T-cell (primary cell): ENCODE measurements at regions not wholly inside any gene's neighbourhood (a gene's known extent, or its start where the extent isn't known, plus 50 kb on each side); places are given as distances from the start of the nearest gene placed in this dataset.

Source experiments
- ATAC-seq, 4 experiments: fragments of 200-7000 bp in 3 of 4; fragments of 150-1000 bp in 1 of 4; cut with Tn5 transposase; replicated peaks in 1 of 4; 1 replicate in 3 of 4; 2 replicates in 1 of 4; pipeline ENCODE4 v1.10.0; 2021; ENCODE audit warnings: moderate library complexity in 3 of 4, mild to moderate bottlenecking in 2 of 4, moderate number of reproducible peaks in 1 of 4
- CTCF ChIA-PET, 2 donors: fragments of 300-600 bp; sonication (Branson Sonifier 250); formaldehyde crosslinking; loops; one replicate each; lab custom pipeline; 2022; ENCODE audit warnings: antibody characterized with exemption in 2 of 2; lab: Charles Lee
- POLR2A ChIA-PET, 2 donors: fragments of 300-600 bp; sonication (Branson Sonifier 250); formaldehyde crosslinking; loops; one replicate each; lab custom pipeline; 2022; ENCODE audit warnings: antibody characterized with exemption in 2 of 2; lab: Charles Lee
- DNase-seq, 35 experiments: peaks; one replicate each; pipeline versions ENCODE4 v3.0.0 to v3.0.0-alpha.2; 2013 to 2023
- H3K27ac ChIP-seq: one replicate; pipeline ENCODE4 v1.5.1; 2013; ENCODE audit warnings: low read length
- H3K27me3 ChIP-seq, 2 experiments: replicated peaks in 1 of 2; 1 replicate in 1 of 2; 2 replicates in 1 of 2; pipeline versions ENCODE4 v1.6.1 to v1.7.0; 2013; ENCODE audit warnings: low read length in 1 of 2, mixed read lengths in 1 of 2; ENCODE audit not compliant: control insufficient read depth in 2 of 2, insufficient read depth in 2 of 2; ENCODE audit errors: extremely low read depth in 1 of 2
- H3K36me3 ChIP-seq, 2 donors: 1 replicate in 1 of 2; 2 replicates in 1 of 2; pipeline versions ENCODE4 v1.6.1 to v1.7.0; 2013; ENCODE audit warnings: low read length in 1 of 2; ENCODE audit not compliant: control insufficient read depth in 2 of 2, insufficient read depth in 1 of 2; ENCODE audit errors: extremely low read depth in 1 of 2
- H3K4me1 ChIP-seq, 2 experiments: 1 replicate in 1 of 2; 2 replicates in 1 of 2; pipeline versions ENCODE4 v1.6.1 to v1.7.0; 2013; ENCODE audit warnings: low read length in 2 of 2, mixed read lengths in 1 of 2; ENCODE audit not compliant: insufficient read depth in 2 of 2, control insufficient read depth in 1 of 2; ENCODE audit errors: extremely low read depth in 1 of 2
- H3K4me3 ChIP-seq, 2 donors: 1 replicate in 1 of 2; 2 replicates in 1 of 2; pipeline versions ENCODE4 v1.5.1 to v1.7.0; 2013; ENCODE audit warnings: mild to moderate bottlenecking in 2 of 2, low read length in 1 of 2, moderate library complexity in 1 of 2; ENCODE audit not compliant: control insufficient read depth in 1 of 2; ENCODE audit errors: extremely low read depth in 1 of 2
- H3K9me3 ChIP-seq: 2 replicates; pipeline ENCODE4 v1.7.0; 2013
- H3K27ac Mint-ChIP-seq, 2 donors: one replicate each; pipeline ENCODE4 v1.8.0; 2020 to 2021; ENCODE audit warnings: mild to moderate bottlenecking in 2 of 2, mixed read lengths in 2 of 2
- H3K27me3 Mint-ChIP-seq, 2 donors: one replicate each; pipeline ENCODE4 v1.8.0; 2021 to 2022; ENCODE audit warnings: mixed read lengths in 2 of 2
- H3K36me3 Mint-ChIP-seq: one replicate; pipeline ENCODE4 v1.8.0; 2021; ENCODE audit warnings: mixed read lengths
- H3K4me1 Mint-ChIP-seq, 3 donors: one replicate each; pipeline ENCODE4 v1.8.0; 2020 to 2022; ENCODE audit warnings: mixed read lengths in 3 of 3, mild to moderate bottlenecking in 1 of 3
- H3K4me3 Mint-ChIP-seq, 3 donors: one replicate each; pipeline ENCODE4 v1.8.0; 2020 to 2022; ENCODE audit warnings: mild to moderate bottlenecking in 3 of 3, mixed read lengths in 3 of 3, moderate library complexity in 3 of 3
- H3K9me3 Mint-ChIP-seq, 3 donors: one replicate each; pipeline ENCODE4 v1.8.0; 2020 to 2022; ENCODE audit warnings: mixed read lengths in 3 of 3
- WGBS: methylation state at CpG from one replicate; pipeline ENCODE4 v1.1.5; 2013; ENCODE audit warnings: missing lambda C conversion rate; ENCODE audit not compliant: insufficient coverage; 5-methylcytosine and 5-hydroxymethylcytosine counted together

GRCh38 chr17:12328204-12328603 lies 307.5 kb downstream of the MAP2K4 start:
- no peaks in the 10 kb centered on the region for H3K36me3 ChIP-seq
- H3K4me1 ChIP-seq = no peaks in the 10 kb centered on the region
- H3K36me3 Mint-ChIP-seq = no peaks in the 10 kb centered on the region
- H3K4me1 Mint-ChIP-seq = no peaks in the 10 kb centered on the region
- POLR2A ChIA-PET = no interaction called here
- no peak overlapping the region for H3K27ac ChIP-seq
- H3K4me3 Mint-ChIP-seq = no peak overlapping the region
- CTCF ChIA-PET = no interaction called here
- H3K9me3 Mint-ChIP-seq = peaks cover 14 to 46% (median 25%) of the 10 kb centered on the region in 3 donors
- H3K27ac Mint-ChIP-seq = no peak overlapping the region
- H3K27me3 Mint-ChIP-seq = no peaks in the 10 kb centered on the region
- no peak overlapping the region for H3K4me3 ChIP-seq
- H3K9me3 ChIP-seq = peaks cover 17% of the 10 kb centered on the region
- no peaks in the 10 kb centered on the region for H3K27me3 ChIP-seq
- ATAC-seq (no peak), DNase-seq (no peak)
- no CpG with 5 or more reads among the region's 2 CpGs for WGBS

DNA sequence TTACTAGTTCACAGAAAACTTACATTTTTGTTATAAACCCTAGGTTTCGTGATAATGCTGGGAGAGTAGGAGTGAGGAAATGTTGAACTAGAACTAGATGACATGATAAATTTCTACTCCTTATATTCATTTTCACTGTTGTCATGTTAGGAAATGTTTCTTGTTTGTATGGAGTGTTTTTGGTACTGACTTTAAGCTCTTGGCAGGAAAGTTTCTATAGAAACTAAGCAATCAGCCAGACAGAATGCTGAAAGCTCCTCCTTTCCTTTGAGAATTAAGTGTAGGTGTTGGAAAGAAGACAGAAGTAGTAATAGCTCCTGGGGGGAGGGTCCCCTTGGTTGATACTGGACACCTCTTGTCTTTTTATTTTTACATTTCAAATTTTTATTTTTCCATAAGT lies 309.8 kb downstream of the MAP2K4 start:
- Histone ChIP-seq H3K9me3 (peaks cover 17% of the 10 kb centered on the region), H3K27me3 (no peaks in the 10 kb centered on the region), H3K36me3 (no peaks in the 10 kb centered on the region), H3K4me1 (no peaks in the 10 kb centered on the region), H3K4me3 (no peak overlapping the region), H3K27ac (no peak overlapping the region)
- Mint-ChIP-seq H3K36me3 (no peaks in the 10 kb centered on the region), H3K4me1 (no peaks in the 10 kb centered on the region), H3K27ac (no peak overlapping the region), H3K9me3 (peaks cover 14 to 45% (median 23%) of the 10 kb centered on the region in 3 donors), H3K27me3 (no peaks in the 10 kb centered on the region), H3K4me3 (no peak overlapping the region)
- ChIA-PET CTCF (no interaction called here), POLR2A (no interaction called here)
- DNase-seq = no peak
- ATAC-seq = no peak
- no CpG with 5 or more reads among the region's 1 CpG for WGBS

DNA sequence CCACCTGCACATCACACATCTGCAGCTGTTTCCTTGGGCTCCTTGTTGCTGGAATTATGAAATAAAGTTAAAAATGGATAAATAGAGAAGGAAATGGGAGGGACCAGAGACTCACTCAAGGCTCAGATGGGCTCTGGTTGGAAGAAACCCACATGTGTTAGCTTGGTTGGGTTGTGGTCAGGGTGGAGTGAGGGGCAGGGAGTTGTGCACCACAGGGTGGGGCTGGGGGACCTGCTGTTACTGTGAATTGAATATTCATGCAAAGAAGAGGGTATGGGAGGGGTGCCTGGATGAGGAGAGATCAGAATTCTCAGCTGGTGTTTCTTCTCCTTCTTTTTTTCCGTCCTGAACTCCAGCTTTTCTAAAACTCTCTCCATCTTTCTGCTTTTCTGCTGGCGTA lies 320.7 kb downstream of the MAP2K4 start:
- H3K4me1 Mint-ChIP-seq = no peaks in the 10 kb centered on the region
- Histone ChIP-seq H3K4me3 (no peak overlapping the region), H3K27me3 (peaks cover 0 to 6% of the 10 kb centered on the region in 2 experiments), H3K36me3 (no peaks in the 10 kb centered on the region), H3K27ac (no peak overlapping the region), H3K9me3 (no peaks in the 10 kb centered on the region), H3K4me1 (no peaks in the 10 kb centered on the region)
- no peaks in the 10 kb centered on the region for H3K27me3 Mint-ChIP-seq
- peaks cover 5 to 10% (median 9%) of the 10 kb centered on the region in 3 donors for H3K9me3 Mint-ChIP-seq
- no peak for DNase-seq
- no peak overlapping the region for H3K27ac Mint-ChIP-seq
- CTCF ChIA-PET = no interaction called here
- no CpG with 5 or more reads among the region's 2 CpGs for WGBS
- POLR2A ChIA-PET = no interaction called here
- no peak for ATAC-seq
- H3K4me3 Mint-ChIP-seq = no peak overlapping the region
- no peaks in the 10 kb centered on the region for H3K36me3 Mint-ChIP-seq

DNA sequence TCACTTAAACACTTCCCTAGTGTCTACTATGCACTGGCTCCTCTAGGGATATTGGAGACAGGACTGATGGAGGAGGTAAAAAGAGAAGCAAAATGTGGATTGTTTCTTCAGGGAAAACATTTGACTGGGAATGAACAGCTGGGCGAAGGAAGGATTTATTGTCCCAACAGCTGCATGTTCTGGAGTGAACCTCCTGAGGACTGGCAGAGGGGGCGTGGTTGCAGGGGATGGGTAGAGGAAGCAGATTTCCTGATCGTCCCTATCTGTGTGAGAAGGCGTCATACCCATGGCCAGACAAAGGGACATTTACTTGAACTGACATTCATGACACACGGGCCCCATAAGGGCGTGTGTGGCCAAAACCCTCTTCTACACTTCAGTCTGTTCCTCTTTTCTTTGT lies 321.5 kb downstream of the MAP2K4 start:
- DNase-seq = no peak
- Histone ChIP-seq H3K27ac (no peak overlapping the region), H3K4me1 (no peaks in the 10 kb centered on the region), H3K9me3 (no peaks in the 10 kb centered on the region), H3K36me3 (no peaks in the 10 kb centered on the region), H3K27me3 (peaks cover 0 to 6% of the 10 kb centered on the region in 2 experiments), H3K4me3 (no peak overlapping the region)
- CTCF ChIA-PET = no interaction called here
- Mint-ChIP-seq H3K4me3 (no peak overlapping the region), H3K27ac (no peak overlapping the region), H3K36me3 (no peaks in the 10 kb centered on the region), H3K4me1 (no peaks in the 10 kb centered on the region), H3K9me3 (peaks cover 5 to 10% (median 9%) of the 10 kb centered on the region in 3 donors), H3K27me3 (no peaks in the 10 kb centered on the region)
- POLR2A ChIA-PET = no interaction called here
- no peak for ATAC-seq
- 45% methylated on average over 3 of the region's 6 CpGs for WGBS

GRCh38 chr17:12342609-12343435 lies 322.1 kb downstream of the MAP2K4 start:
- Histone ChIP-seq H3K9me3 (no peaks in the 10 kb centered on the region), H3K27ac (no peak overlapping the region), H3K36me3 (no peaks in the 10 kb centered on the region), H3K4me3 (no peak overlapping the region), H3K27me3 (peaks cover 0 to 6% of the 10 kb centered on the region in 2 experiments), H3K4me1 (no peaks in the 10 kb centered on the region)
- H3K27ac Mint-ChIP-seq = no peak overlapping the region
- no peaks in the 10 kb centered on the region for H3K4me1 Mint-ChIP-seq
- no peak overlapping the region for H3K4me3 Mint-ChIP-seq
- DNase-seq = no peak
- no peaks in the 10 kb centered on the region for H3K36me3 Mint-ChIP-seq
- H3K27me3 Mint-ChIP-seq = no peaks in the 10 kb centered on the region
- ChIA-PET CTCF (no interaction called here), POLR2A (no interaction called here)
- no CpG with 5 or more reads among the region's 7 CpGs for WGBS
- no peak for ATAC-seq
- peaks cover 5 to 10% (median 9%) of the 10 kb centered on the region in 3 donors for H3K9me3 Mint-ChIP-seq

DNA sequence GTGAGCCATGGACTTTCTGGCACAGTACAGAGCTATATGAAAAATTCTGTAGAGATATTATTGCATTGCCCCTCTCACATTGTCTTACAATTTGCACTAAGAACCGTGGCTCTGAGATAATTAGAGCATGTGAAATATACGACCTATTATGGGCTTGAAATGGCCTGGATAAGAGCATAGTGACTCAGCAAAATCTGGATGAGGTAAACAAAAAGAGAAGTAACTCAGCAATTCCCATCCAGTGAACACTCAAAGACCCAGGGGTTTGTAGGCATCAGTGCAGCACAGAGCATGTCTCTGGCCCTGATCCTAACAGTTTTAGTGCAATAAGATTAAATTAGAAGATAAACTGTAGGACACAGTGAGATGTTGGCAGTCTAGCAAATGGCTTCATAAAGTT lies 317.2 kb upstream of the MYOCD start:
- no peak overlapping the region for H3K4me3 Mint-ChIP-seq
- Histone ChIP-seq H3K27ac (no peak overlapping the region), H3K36me3 (no peaks in the 10 kb centered on the region), H3K9me3 (no peaks in the 10 kb centered on the region), H3K4me3 (no peak overlapping the region), H3K4me1 (no peaks in the 10 kb centered on the region), H3K27me3 (no peaks in the 10 kb centered on the region)
- H3K27ac Mint-ChIP-seq = no peak overlapping the region
- no CpG with 5 or more reads among the region's 2 CpGs for WGBS
- H3K36me3 Mint-ChIP-seq = no peaks in the 10 kb centered on the region
- no peaks in the 10 kb centered on the region for H3K4me1 Mint-ChIP-seq
- CTCF ChIA-PET = no interaction called here
- ATAC-seq (no peak), DNase-seq (no peak)
- POLR2A ChIA-PET = no interaction called here
- H3K9me3 Mint-ChIP-seq = peaks cover 4 to 7% (median 5%) of the 10 kb centered on the region in 3 donors
- H3K27me3 Mint-ChIP-seq = no peaks in the 10 kb centered on the region
